Upper lobe of left lung (tissue), 6 donors: ENCODE measurements at regions not wholly inside any gene's neighbourhood (a gene's known extent, or its start where the extent isn't known, plus 50 kb on each side); places are given as distances from the start of the nearest gene placed in this dataset.
"Not testable (repeated sequence)": the region's sequence is repeated elsewhere in the genome, so short reads cannot be mapped to it uniquely, and the experiment has no call there.

Experiments used
- ATAC-seq, 2 donors: fragments of 200-7000 bp; cut with Tn5 transposase; one replicate each; pipeline ENCODE4 v1.9.1; 2022; ENCODE audit warnings: mild to moderate bottlenecking in 2 of 2, moderate library complexity in 2 of 2; ENCODE audit not compliant: low FRiP score in 2 of 2
- DNase-seq, 2 donors: peaks; one replicate each; pipeline ENCODE4 v3.0.0-alpha.2; 2019 to 2020
- H3K27ac ChIP-seq, 4 donors: fragments of 200-600 bp; sonication (generic); one replicate each; pipeline ENCODE4 v1.5.1; 2016 to 2019
- H3K27me3 ChIP-seq, 4 donors: fragments of 200-600 bp; sonication (generic); one replicate each; pipeline ENCODE4 v1.5.1; 2017 to 2019
- H3K36me3 ChIP-seq, 4 donors: fragments of 200-600 bp; sonication (generic); one replicate each; pipeline ENCODE4 v1.5.1; 2016 to 2019
- H3K4me1 ChIP-seq, 4 donors: fragments of 200-600 bp; sonication (generic); one replicate each; pipeline ENCODE4 v1.5.1; 2018 to 2019
- H3K4me3 ChIP-seq, 4 donors: fragments of 200-600 bp; sonication (generic); one replicate each; pipeline ENCODE4 v1.5.1; 2017 to 2019; ENCODE audit warnings: mild to moderate bottlenecking in 2 of 4, moderate library complexity in 1 of 4
- H3K9me3 ChIP-seq, 4 donors: fragments of 200-600 bp; sonication (generic); one replicate each; pipeline ENCODE4 v1.5.1; 2018 to 2019
- EP300 ChIP-seq, 4 donors: sonication (generic); formaldehyde crosslinking; IDR thresholded peaks; one replicate each; pipeline ENCODE4 v1.5.1; 2017; ENCODE audit warnings: antibody characterized with exemption in 4 of 4, control low read depth in 2 of 4
- POLR2A ChIP-seq, 4 donors: fragments of 450-650 bp; IDR thresholded peaks; one replicate each; pipeline ENCODE4 v1.5.1; 2016 to 2017; ENCODE audit warnings: antibody characterized with exemption in 4 of 4, mild to moderate bottlenecking in 2 of 4
- POLR2AphosphoS5 ChIP-seq, 2 donors: sonication (generic); formaldehyde crosslinking; IDR thresholded peaks; one replicate each; pipeline ENCODE4 v1.5.1; 2017; ENCODE audit warnings: antibody characterized with exemption in 2 of 2
- WGBS, 2 donors: methylation state at CpG; one replicate each; pipeline ENCODE4 v1.1.5; 2017 to 2018; 5-methylcytosine and 5-hydroxymethylcytosine counted together
- TF ChIP-seq, protein P1 (sequence below), 6 experiments: fragments of 450-650 bp in 4 of 6; fragments of 200-600 bp in 2 of 6; sonication (generic) in 2 of 6; IDR thresholded peaks; one replicate each; pipeline ENCODE4 v1.5.1; 2016 to 2019; ENCODE audit warnings: antibody characterized with exemption in 6 of 6
- donor health status: DM: no; HTN: no; CAD: no; lungs with moderate emphysema.
- donor health status: DM: no; HTN: yes; CAD: no; lungs with severe emphysema.

DNA sequence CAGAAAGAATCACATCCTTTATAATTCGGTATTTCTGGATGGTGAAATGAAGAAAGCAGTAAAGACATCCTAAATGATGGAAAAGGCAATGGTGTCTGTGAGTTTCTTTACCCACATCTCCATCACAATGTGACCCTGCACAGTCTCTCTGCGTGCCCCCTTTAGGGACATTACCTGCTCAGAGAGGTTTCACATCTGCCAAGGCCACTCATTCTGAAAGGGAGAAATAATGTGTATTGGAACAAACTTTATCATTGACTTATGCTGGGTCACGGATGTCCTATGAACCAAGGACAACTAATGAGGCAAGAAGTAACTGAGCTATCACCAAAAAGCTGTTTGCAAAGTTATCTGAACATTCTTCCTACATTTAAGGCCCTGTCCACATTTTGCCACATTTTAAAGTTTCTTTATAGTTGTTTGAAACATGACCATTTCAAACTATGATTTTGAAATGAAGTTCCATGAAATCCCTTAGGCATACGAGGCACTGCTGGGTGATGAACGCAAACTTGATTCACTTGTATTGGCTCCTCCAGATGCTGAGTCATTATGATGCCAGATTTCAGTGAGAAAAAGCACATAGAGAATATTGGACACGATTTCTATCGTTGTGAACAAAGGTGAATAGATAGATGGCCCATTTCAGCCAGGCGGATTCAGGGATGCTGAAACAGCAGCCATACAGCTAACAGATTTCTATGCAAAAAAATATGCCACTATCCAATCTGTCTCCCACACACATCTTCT, 63.5 kb upstream of the HMGB1 start:
- ATAC-seq = no peak
- no peak overlapping the region for H3K27ac ChIP-seq
- no peak for DNase-seq
- 86 to 88% methylated on average over 8 of the region's 8 CpGs for WGBS, 2 donors
- no peaks in the 10 kb centered on the region for H3K9me3 ChIP-seq
- H3K4me1 ChIP-seq = no peaks in the 10 kb centered on the region
- H3K27me3 ChIP-seq = no peaks in the 10 kb centered on the region
- H3K4me3 ChIP-seq = no peak overlapping the region
- TF ChIP-seq, protein P1, sequence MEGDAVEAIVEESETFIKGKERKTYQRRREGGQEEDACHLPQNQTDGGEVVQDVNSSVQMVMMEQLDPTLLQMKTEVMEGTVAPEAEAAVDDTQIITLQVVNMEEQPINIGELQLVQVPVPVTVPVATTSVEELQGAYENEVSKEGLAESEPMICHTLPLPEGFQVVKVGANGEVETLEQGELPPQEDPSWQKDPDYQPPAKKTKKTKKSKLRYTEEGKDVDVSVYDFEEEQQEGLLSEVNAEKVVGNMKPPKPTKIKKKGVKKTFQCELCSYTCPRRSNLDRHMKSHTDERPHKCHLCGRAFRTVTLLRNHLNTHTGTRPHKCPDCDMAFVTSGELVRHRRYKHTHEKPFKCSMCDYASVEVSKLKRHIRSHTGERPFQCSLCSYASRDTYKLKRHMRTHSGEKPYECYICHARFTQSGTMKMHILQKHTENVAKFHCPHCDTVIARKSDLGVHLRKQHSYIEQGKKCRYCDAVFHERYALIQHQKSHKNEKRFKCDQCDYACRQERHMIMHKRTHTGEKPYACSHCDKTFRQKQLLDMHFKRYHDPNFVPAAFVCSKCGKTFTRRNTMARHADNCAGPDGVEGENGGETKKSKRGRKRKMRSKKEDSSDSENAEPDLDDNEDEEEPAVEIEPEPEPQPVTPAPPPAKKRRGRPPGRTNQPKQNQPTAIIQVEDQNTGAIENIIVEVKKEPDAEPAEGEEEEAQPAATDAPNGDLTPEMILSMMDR (IDR thresholded peaks at IDR 0.05) = no peak
- no peak for TF ChIP-seq EP300 (IDR thresholded peaks at IDR 0.05)
- TF ChIP-seq POLR2AphosphoS5 (IDR thresholded peaks at IDR 0.05) = no peak
- TF ChIP-seq POLR2A (IDR thresholded peaks at IDR 0.05) = no peak
- H3K36me3 ChIP-seq = no peaks in the 10 kb centered on the region

DNA sequence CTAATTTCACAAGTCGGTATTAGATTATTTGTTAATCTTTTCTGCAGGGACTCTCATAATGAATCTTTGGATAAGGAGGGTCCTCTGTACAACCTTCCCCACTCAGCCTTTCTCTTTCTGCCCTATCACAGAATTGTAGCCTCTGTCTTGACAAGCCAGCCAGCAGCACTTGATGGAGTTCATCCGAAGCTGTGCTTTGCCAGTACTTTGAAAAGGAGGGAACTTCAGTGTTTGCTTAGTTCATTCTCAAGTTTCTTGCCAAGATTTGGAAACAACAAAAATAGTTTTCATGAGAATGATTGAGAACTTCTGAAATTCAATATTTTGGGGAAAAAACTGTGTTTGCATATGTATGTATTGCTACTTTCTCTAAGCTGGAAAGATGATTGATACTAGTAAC, 69.3 kb upstream of the HMGB1 start:
- TF ChIP-seq POLR2AphosphoS5 (IDR thresholded peaks at IDR 0.05) (no peak), EP300 (IDR thresholded peaks at IDR 0.05) (no peak), POLR2A (IDR thresholded peaks at IDR 0.05) (no peak)
- TF ChIP-seq, protein P1 (IDR thresholded peaks at IDR 0.05) = no peak
- no peaks in the 10 kb centered on the region for H3K9me3 ChIP-seq
- no peaks in the 10 kb centered on the region for H3K27me3 ChIP-seq
- H3K4me3 ChIP-seq = no peak overlapping the region
- H3K4me1 ChIP-seq = no peaks in the 10 kb centered on the region
- H3K36me3 ChIP-seq = no peaks in the 10 kb centered on the region
- H3K27ac ChIP-seq = no peak overlapping the region
- DNase-seq (no peak), ATAC-seq (no peak)
- 65 to 75% methylated on average over 2 of the region's 2 CpGs for WGBS, 2 donors

DNA sequence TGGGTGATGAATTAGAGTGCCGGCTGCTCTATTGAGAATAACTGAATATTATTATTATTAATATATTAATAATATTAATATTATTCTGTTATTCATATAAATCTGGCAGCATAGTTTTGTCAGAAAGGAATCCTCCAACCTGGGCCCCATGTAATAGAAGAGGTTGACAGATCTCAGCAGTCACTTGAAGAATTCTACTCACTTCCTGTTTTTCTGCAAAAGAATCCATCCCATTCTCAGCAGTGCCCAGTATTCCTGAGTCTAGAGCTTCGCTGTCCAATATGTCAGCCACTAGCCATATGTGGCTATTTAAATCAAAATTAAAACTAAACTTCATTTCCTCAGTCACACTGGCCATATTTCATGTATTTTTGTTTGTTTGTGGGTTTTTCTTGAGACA, 72.4 kb upstream of the USPL1 start:
- Histone ChIP-seq H3K27ac (no peak overlapping the region), H3K4me1 (no peaks in the 10 kb centered on the region), H3K36me3 (no peaks in the 10 kb centered on the region), H3K4me3 (no peak overlapping the region), H3K27me3 (no peaks in the 10 kb centered on the region), H3K9me3 (no peaks in the 10 kb centered on the region)
- TF ChIP-seq POLR2A (IDR thresholded peaks at IDR 0.05) (no peak), EP300 (IDR thresholded peaks at IDR 0.05) (no peak), POLR2AphosphoS5 (IDR thresholded peaks at IDR 0.05) (no peak)
- TF ChIP-seq, protein P1 (IDR thresholded peaks at IDR 0.05) = no peak
- WGBS, 2 donors = 90 to 95% methylated on average over 2 of the region's 2 CpGs
- no peak for ATAC-seq
- DNase-seq = no peak

DNA sequence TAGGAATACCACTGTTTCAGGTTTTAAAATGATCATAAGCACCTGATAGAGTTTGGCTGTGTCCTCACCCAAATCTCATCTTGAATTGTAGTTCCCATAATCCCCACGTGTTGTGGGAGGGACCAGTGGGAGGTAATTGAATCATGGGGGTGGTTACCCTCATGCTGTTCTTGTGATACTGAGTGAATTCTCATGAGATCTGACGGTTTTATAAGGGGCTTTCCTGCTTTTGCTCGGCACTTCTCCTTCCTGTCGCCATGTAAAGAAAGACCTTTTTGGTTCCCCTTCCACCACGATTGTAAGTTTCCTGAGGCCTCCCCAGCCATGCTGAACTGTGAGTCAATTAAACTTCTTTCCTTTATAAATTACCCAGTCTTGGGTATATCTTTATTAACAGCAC, 69.7 kb upstream of the USPL1 start:
- not testable (repeated sequence) for H3K9me3 ChIP-seq, ATAC-seq, H3K27me3 ChIP-seq, H3K4me3 ChIP-seq, H3K36me3 ChIP-seq, H3K4me1 ChIP-seq, DNase-seq, H3K27ac ChIP-seq
- 54% methylated on average over 5 of the region's 5 CpGs for WGBS, 2 donors

DNA sequence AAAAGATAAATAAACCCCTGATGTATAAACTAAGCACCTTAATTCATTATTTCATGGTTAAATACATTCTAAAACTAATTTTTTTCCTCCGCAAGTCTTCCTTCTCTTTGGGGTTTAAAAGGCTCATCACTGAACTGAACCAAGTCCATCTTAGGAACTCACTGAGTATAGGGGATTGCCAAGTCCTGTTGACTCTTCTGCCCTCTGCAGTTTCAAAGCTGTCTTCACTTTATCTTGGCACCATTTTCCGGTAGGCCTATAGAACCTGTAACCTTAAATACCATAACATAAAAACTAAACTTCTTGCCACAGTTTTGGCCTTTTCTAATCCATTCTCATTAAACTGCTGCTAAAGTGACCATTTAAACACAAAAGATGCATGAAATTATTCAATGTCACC, 66.5 kb upstream of the USPL1 start:
- Histone ChIP-seq H3K4me3 (no peak overlapping the region), H3K27ac (no peak overlapping the region), H3K4me1 (no peaks in the 10 kb centered on the region), H3K9me3 (no peaks in the 10 kb centered on the region), H3K36me3 (no peaks in the 10 kb centered on the region), H3K27me3 (no peaks in the 10 kb centered on the region)
- DNase-seq (no peak), ATAC-seq (no peak)
- no peak for TF ChIP-seq POLR2A (IDR thresholded peaks at IDR 0.05)
- TF ChIP-seq, protein P1 (IDR thresholded peaks at IDR 0.05) = peak in 3 of 6 experiments; percentile 25 to 50 (median 43)
- WGBS, 2 donors = 66 to 71% methylated on average over 2 of the region's 2 CpGs
